Activated naive CD8-positive, alpha-beta T cell treated with anti-CD3 and anti-CD28 coated beads, Interleukin-2, amount 10 ng/mL, durations not matched to agents 7 days and 5 days (primary cell): ENCODE measurements at regions not wholly inside any gene's neighbourhood (a gene's known extent, or its start where the extent isn't known, plus 50 kb on each side); places are given as distances from the start of the nearest gene placed in this dataset.

Experiments
- ATAC-seq: fragments of 150-1000 bp; cut with Tn5 transposase; one replicate; pipeline ENCODE4 v1.10.0; 2021; ENCODE audit warnings: low read depth, moderate library complexity
- POLR2A ChIA-PET: fragments of 350-600 bp; sonication (Branson Sonifier 250); formaldehyde crosslinking; loops from one replicate; lab custom pipeline; 2021; ENCODE audit warnings: antibody characterized with exemption; lab: Charles Lee
- DNase-seq: peaks from one replicate; pipeline ENCODE4 v3.0.0; 2021
- H3K27ac Mint-ChIP-seq: one replicate; pipeline ENCODE4 v1.8.0; 2022; ENCODE audit warnings: mild to moderate bottlenecking, mixed read lengths
- H3K27me3 Mint-ChIP-seq: one replicate; pipeline ENCODE4 v1.8.0; 2022; ENCODE audit warnings: mild to moderate bottlenecking, moderate library complexity, mixed read lengths
- H3K36me3 Mint-ChIP-seq: one replicate; pipeline ENCODE4 v1.8.0; 2021; ENCODE audit warnings: mild to moderate bottlenecking, mixed read lengths
- H3K4me1 Mint-ChIP-seq: one replicate; pipeline ENCODE4 v1.8.0; 2021; ENCODE audit warnings: mixed read lengths
- H3K4me3 Mint-ChIP-seq: one replicate; pipeline ENCODE4 v1.8.0; 2022; ENCODE audit warnings: mild to moderate bottlenecking, moderate library complexity, mixed read lengths
- H3K9me3 Mint-ChIP-seq: one replicate; pipeline ENCODE4 v1.8.0; 2021; ENCODE audit warnings: mixed read lengths

DNA sequence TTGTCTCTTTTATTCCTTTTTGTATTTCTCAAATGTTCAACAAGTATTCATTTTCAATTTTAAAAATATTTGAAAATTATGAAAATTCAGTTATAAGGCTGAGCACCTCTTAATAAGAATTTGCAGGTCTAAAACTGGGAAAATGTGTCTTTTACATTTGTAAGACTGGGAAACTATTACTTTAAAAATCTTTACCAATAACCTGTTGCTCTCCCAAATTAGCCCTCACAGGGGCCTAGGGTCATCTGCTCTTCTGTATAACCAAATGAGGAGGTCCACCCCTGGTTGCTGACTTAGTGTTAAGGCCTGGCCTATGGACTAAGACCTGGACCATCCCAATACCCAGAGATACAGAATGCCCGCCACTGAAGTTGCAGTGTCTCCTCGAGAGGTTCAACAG is 280.5 kb downstream of the PLPP3 start:
- ATAC-seq, result no peak
- Mint-ChIP-seq H3K36me3 (no peaks in the 10 kb centered on the region), H3K4me3 (no peak overlapping the region), H3K27me3 (no peaks in the 10 kb centered on the region), H3K4me1 (peaks cover 2% of the 10 kb centered on the region), H3K9me3 (peaks cover 2% of the 10 kb centered on the region), H3K27ac (no peak overlapping the region)
- POLR2A ChIA-PET, result no interaction called here
- no peak for DNase-seq

DNA sequence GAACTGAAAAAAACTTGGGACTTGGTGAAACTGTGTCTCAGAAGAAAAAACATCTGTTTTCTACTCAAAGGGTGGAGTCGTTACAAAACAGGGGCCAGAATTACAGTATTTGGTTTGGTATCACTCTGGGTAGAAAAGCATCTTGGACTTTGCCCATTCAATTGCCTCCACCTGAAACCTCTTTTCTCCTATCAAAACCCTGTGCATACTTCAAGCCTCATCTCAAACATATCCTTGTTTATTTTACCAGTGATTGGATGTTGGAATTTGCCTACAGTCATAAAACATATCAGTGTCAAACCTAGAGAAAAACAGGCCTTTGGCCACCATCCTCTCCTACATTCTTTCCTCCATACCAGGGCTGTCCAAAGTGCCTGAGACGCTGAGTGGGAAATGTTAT is 281.5 kb downstream of the PLPP3 start:
- Mint-ChIP-seq H3K27me3 (no peaks in the 10 kb centered on the region), H3K9me3 (peaks cover 2% of the 10 kb centered on the region), H3K4me1 (peaks cover 2% of the 10 kb centered on the region), H3K27ac (no peak overlapping the region), H3K4me3 (no peak overlapping the region), H3K36me3 (no peaks in the 10 kb centered on the region)
- ATAC-seq, result no peak
- DNase-seq, result no peak
- POLR2A ChIA-PET, result no interaction called here

DNA sequence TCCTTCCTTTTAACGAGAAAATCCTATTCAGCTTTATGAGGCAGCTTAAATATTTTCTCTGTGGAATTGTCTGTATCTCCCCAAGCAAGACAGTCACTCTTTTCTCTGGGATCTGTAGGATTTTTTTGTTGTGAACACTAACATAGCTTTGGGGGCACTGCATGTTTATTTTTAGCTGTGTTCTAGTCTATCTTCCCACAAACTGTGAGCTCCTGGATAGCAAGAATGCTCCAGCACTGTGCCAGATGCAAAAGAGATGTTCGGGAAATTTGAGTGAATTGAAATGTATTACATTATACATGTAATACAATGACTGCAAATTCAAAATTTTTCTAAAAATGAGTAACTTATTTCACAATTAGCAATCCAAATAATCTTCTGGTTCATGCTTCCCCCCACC is 282.2 kb downstream of the PLPP3 start:
- peaks cover 2% of the 10 kb centered on the region for H3K9me3 Mint-ChIP-seq
- H3K27me3 Mint-ChIP-seq, result no peaks in the 10 kb centered on the region

GRCh38 chr1:56295949-56296929 is 283.1 kb downstream of the PLPP3 start:
- H3K36me3 Mint-ChIP-seq, result no peaks in the 10 kb centered on the region
- no peak overlapping the region for H3K4me3 Mint-ChIP-seq
- no peak overlapping the region for H3K27ac Mint-ChIP-seq
- no peak for ATAC-seq
- POLR2A ChIA-PET, result no interaction called here
- peaks cover 2% of the 10 kb centered on the region for H3K9me3 Mint-ChIP-seq
- peaks cover 2% of the 10 kb centered on the region for H3K4me1 Mint-ChIP-seq
- H3K27me3 Mint-ChIP-seq, result no peaks in the 10 kb centered on the region
- no peak for DNase-seq

More for the DNA sequence above, 282.2 kb downstream of the PLPP3 start:
- H3K36me3 Mint-ChIP-seq, result no peaks in the 10 kb centered on the region
- POLR2A ChIA-PET, result no interaction called here
- ATAC-seq, result no peak
- DNase-seq, result no peak
- no peak overlapping the region for H3K4me3 Mint-ChIP-seq
- H3K27ac Mint-ChIP-seq, result no peak overlapping the region
- peaks cover 2% of the 10 kb centered on the region for H3K4me1 Mint-ChIP-seq

- H3K36me3 Mint-ChIP-seq, result no peaks in the 10 kb centered on the region
- no peak overlapping the region for H3K4me3 Mint-ChIP-seq
- POLR2A ChIA-PET, result no interaction called here
- peaks cover 2% of the 10 kb centered on the region for H3K9me3 Mint-ChIP-seq
- H3K27ac Mint-ChIP-seq, result no peak overlapping the region
- no peak for ATAC-seq
- no peak for DNase-seq
- H3K27me3 Mint-ChIP-seq, result no peaks in the 10 kb centered on the region
- H3K4me1 Mint-ChIP-seq, result no peaks in the 10 kb centered on the region
These were observed 287.9 kb downstream of the PLPP3 start for GRCh38 chr1:56291374-56291919.

- no peak overlapping the region for H3K4me3 Mint-ChIP-seq
- no peak overlapping the region for H3K27ac Mint-ChIP-seq
- POLR2A ChIA-PET, result no interaction called here
- ATAC-seq, result no peak
- no peaks in the 10 kb centered on the region for H3K36me3 Mint-ChIP-seq
- no peaks in the 10 kb centered on the region for H3K27me3 Mint-ChIP-seq
- no peaks in the 10 kb centered on the region for H3K4me1 Mint-ChIP-seq
- no peak for DNase-seq
- H3K9me3 Mint-ChIP-seq, result peaks cover 2% of the 10 kb centered on the region
These were observed 290.1 kb downstream of the PLPP3 start for GRCh38 chr1:56289260-56289659.

DNA sequence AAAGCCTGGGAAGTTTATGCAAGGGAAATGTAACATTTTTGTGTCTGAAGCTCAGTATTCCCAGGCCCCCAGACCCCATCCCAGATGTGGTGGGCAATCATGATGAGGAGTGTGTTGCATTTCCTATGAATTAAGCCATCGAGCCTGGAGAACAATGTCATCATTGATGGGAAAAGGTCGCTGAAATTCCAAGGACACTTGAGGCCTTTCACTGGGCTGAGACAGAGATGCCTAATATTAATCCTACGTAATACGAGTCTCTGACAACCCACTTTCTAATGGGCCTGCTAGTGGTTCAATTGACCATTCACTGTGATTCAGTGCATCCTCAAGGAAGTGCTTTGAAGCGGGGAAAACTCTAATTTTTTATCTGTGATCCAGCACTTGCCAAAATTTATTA is 291.6 kb downstream of the PLPP3 start:
- H3K27me3 Mint-ChIP-seq, result no peaks in the 10 kb centered on the region
- POLR2A ChIA-PET, result no interaction called here
- H3K4me1 Mint-ChIP-seq, result no peaks in the 10 kb centered on the region
- DNase-seq (no peak), ATAC-seq (no peak)
- no peaks in the 10 kb centered on the region for H3K9me3 Mint-ChIP-seq
- H3K36me3 Mint-ChIP-seq, result no peaks in the 10 kb centered on the region
- H3K4me3 Mint-ChIP-seq, result no peak overlapping the region
- no peak overlapping the region for H3K27ac Mint-ChIP-seq

- H3K9me3 Mint-ChIP-seq, result no peaks in the 10 kb centered on the region
- H3K4me1 Mint-ChIP-seq, result no peaks in the 10 kb centered on the region
- no peak overlapping the region for H3K4me3 Mint-ChIP-seq
- DNase-seq (no peak), ATAC-seq (no peak)
- POLR2A ChIA-PET, result no interaction called here
- no peaks in the 10 kb centered on the region for H3K36me3 Mint-ChIP-seq
- no peaks in the 10 kb centered on the region for H3K27me3 Mint-ChIP-seq
- no peak overlapping the region for H3K27ac Mint-ChIP-seq
These were observed 292.4 kb downstream of the PLPP3 start for GRCh38 chr1:56286956-56287355.

GRCh38 chr1:56286506-56286905 is 292.9 kb downstream of the PLPP3 start:
- Mint-ChIP-seq H3K4me3 (no peak overlapping the region), H3K9me3 (no peaks in the 10 kb centered on the region), H3K27ac (no peak overlapping the region), H3K4me1 (no peaks in the 10 kb centered on the region), H3K36me3 (no peaks in the 10 kb centered on the region), H3K27me3 (no peaks in the 10 kb centered on the region)
- POLR2A ChIA-PET, result no interaction called here
- DNase-seq (no peak), ATAC-seq (no peak)

- Mint-ChIP-seq H3K27me3 (no peaks in the 10 kb centered on the region), H3K27ac (no peak overlapping the region), H3K4me3 (no peak overlapping the region), H3K4me1 (no peaks in the 10 kb centered on the region), H3K36me3 (no peaks in the 10 kb centered on the region), H3K9me3 (no peaks in the 10 kb centered on the region)
- POLR2A ChIA-PET, result no interaction called here
- ATAC-seq, result no peak
- no peak for DNase-seq
These were observed 293.6 kb downstream of the PLPP3 start for GRCh38 chr1:56285554-56286402.

- H3K4me3 Mint-ChIP-seq, result no peak overlapping the region
- DNase-seq (no peak), ATAC-seq (no peak)
- H3K9me3 Mint-ChIP-seq, result no peaks in the 10 kb centered on the region
- POLR2A ChIA-PET, result no interaction called here
- no peaks in the 10 kb centered on the region for H3K36me3 Mint-ChIP-seq
- no peak overlapping the region for H3K27ac Mint-ChIP-seq
- H3K27me3 Mint-ChIP-seq, result no peaks in the 10 kb centered on the region
- no peaks in the 10 kb centered on the region for H3K4me1 Mint-ChIP-seq
These were observed 294.4 kb downstream of the PLPP3 start for GRCh38 chr1:56284928-56285327.

GRCh38 chr1:56278061-56278460 is 301.3 kb downstream of the PLPP3 start:
- ATAC-seq (no peak), DNase-seq (no peak)
- Mint-ChIP-seq H3K4me1 (no peaks in the 10 kb centered on the region), H3K27ac (no peak overlapping the region), H3K9me3 (no peaks in the 10 kb centered on the region), H3K4me3 (no peak overlapping the region), H3K36me3 (no peaks in the 10 kb centered on the region), H3K27me3 (no peaks in the 10 kb centered on the region)
- POLR2A ChIA-PET, result no interaction called here

DNA sequence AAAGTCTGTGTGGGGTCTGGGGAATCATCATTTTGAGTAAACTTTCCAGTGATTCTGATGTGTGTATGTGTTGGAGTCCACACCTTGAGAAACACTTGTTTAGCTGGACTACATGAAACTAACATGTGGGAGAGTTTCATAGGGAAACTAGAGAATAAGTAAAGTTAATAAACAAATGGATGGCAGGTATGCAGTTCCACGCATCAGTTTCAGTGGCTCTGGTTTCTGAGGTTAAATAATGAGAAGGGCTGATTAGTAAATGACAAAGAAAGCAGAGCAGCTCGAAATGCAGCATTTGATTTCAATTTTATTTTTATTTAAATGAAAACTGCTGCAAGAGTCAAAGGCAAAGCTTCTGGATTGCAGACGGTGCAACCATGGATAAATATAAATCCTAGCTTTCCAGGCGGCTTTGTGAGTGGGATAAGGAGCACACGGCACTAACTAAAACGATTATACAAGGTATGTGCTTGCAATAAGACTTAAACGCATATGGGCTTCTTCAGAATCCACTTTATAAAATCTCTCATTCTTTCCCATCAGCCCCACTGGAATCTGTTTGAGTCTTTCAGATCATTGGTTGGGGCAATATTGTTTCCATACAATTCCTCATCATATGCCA is 310.7 kb downstream of the PLPP3 start:
- Mint-ChIP-seq H3K4me1 (no peaks in the 10 kb centered on the region), H3K4me3 (no peak overlapping the region), H3K27me3 (no peaks in the 10 kb centered on the region), H3K27ac (no peak overlapping the region), H3K36me3 (no peaks in the 10 kb centered on the region), H3K9me3 (peaks cover 2% of the 10 kb centered on the region)
- POLR2A ChIA-PET, result no interaction called here
- ATAC-seq, result no peak
- DNase-seq, result no peak
